Activated CD4-positive, alpha-beta memory T cell treated with anti-CD3 and anti-CD28 coated beads for 36 hours (primary cell): ENCODE measurements at regions not wholly inside any gene's neighbourhood (a gene's known extent, or its start where the extent isn't known, plus 50 kb on each side); places are given as distances from the start of the nearest gene placed in this dataset.

Experiments used
- CTCF ChIA-PET: fragments of 350-600 bp; sonication (Branson Sonifier 250); formaldehyde crosslinking; loops from one replicate; lab custom pipeline; 2021; ENCODE audit warnings: antibody characterized with exemption, inconsistent platforms; lab: Charles Lee
- POLR2A ChIA-PET: fragments of 350-600 bp; sonication (Branson Sonifier 250); formaldehyde crosslinking; loops from one replicate; lab custom pipeline; 2021; ENCODE audit warnings: antibody characterized with exemption; lab: Charles Lee
- DNase-seq: peaks from one replicate; pipeline ENCODE4 v3.0.0-alpha.2; 2020
- H3K27ac Mint-ChIP-seq: one replicate; pipeline ENCODE4 v1.8.0; 2021; ENCODE audit warnings: mixed read lengths
- H3K27me3 Mint-ChIP-seq: one replicate; pipeline ENCODE4 v1.8.0; 2021; ENCODE audit warnings: mixed read lengths
- H3K36me3 Mint-ChIP-seq: one replicate; pipeline ENCODE4 v1.8.0; 2021; ENCODE audit warnings: mixed read lengths
- H3K4me1 Mint-ChIP-seq: one replicate; pipeline ENCODE4 v1.8.0; 2021; ENCODE audit warnings: low read depth, mixed read lengths
- H3K4me3 Mint-ChIP-seq: one replicate; pipeline ENCODE4 v1.8.0; 2021; ENCODE audit warnings: mild to moderate bottlenecking, mixed read lengths
- H3K9me3 Mint-ChIP-seq: one replicate; pipeline ENCODE4 v1.8.0; 2021; ENCODE audit warnings: mixed read lengths
- intact Hi-C: fragments of 100-400 bp; cut with micrococcal nuclease; formaldehyde crosslinking; loops from one replicate; pipeline ENCODE4 v1.15.1; 2023

GRCh38 chr2:144082327-144082726 lies 437.6 kb downstream of the ZEB2 start:
- Mint-ChIP-seq H3K4me3 (no peak overlapping the region), H3K9me3 (no peaks in the 10 kb centered on the region), H3K27me3 (no peaks in the 10 kb centered on the region), H3K36me3 (no peaks in the 10 kb centered on the region), H3K4me1 (peaks cover 8% of the 10 kb centered on the region), H3K27ac (no peak overlapping the region)
- ChIA-PET POLR2A (no interaction called here), CTCF (no interaction called here)
- no peak for DNase-seq
- intact Hi-C loops, result no loop called here

GRCh38 chr2:144081272-144081671 lies 438.6 kb downstream of the ZEB2 start:
- CTCF ChIA-PET, result no interaction called here
- intact Hi-C loops, result no loop called here
- no peaks in the 10 kb centered on the region for H3K36me3 Mint-ChIP-seq

GRCh38 chr2:144079803-144080202 lies 440.1 kb downstream of the ZEB2 start:
- Mint-ChIP-seq H3K27me3 (no peaks in the 10 kb centered on the region), H3K4me3 (no peak overlapping the region), H3K9me3 (no peaks in the 10 kb centered on the region), H3K4me1 (no peaks in the 10 kb centered on the region), H3K36me3 (no peaks in the 10 kb centered on the region), H3K27ac (no peak overlapping the region)
- CTCF ChIA-PET, result no interaction called here
- no peak for DNase-seq
- POLR2A ChIA-PET, result no interaction called here
- intact Hi-C loops, result no loop called here

More at GRCh38 chr2:144081272-144081671, 438.6 kb downstream of the ZEB2 start:
- H3K4me1 Mint-ChIP-seq, result peaks cover 2% of the 10 kb centered on the region
- H3K4me3 Mint-ChIP-seq, result no peak overlapping the region
- H3K27ac Mint-ChIP-seq, result no peak overlapping the region
- H3K27me3 Mint-ChIP-seq, result no peaks in the 10 kb centered on the region
- no peaks in the 10 kb centered on the region for H3K9me3 Mint-ChIP-seq
- POLR2A ChIA-PET, result no interaction called here
- DNase-seq, result no peak

DNA sequence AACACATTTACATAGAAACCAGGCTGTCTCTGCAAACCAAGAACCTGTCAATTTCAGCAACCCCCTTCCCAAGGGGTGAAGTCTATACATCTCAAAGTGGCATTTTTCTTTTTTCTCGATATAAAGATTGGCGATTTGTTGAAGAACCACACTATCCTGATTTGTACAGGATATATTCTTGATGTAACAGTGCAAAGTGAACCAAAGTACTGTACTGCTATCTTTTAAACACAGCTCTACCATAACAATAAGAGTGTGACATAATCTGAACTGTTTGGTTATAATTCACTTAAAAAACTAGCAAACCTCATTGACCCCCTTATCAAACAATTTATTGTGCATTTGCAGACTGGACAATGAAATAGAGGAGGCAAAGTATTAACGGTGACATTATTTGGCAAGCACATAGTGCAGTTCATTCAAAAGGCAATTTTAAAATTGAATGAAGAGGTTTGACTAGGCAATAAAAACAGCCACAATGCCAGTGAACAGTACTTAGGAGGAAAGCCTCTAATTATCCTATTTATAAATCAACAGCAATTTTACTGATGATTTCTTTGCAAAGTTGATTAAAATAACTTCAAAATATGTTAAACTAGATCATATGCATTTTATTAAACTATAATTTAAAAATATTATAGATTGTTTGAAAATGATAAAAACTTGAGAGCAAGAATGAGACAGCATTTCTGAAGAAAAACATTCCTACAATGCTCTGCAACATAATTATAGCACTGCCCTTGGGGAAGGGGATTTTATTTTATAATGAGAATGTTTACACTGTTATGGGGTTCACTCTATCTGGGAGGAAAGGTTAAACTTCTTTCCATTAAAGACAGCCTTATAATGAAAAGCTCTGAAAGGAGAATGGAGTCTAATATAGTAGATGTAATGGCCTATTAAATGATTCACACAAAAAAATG lies 440.9 kb downstream of the ZEB2 start:
- Mint-ChIP-seq H3K27me3 (no peaks in the 10 kb centered on the region), H3K27ac (no peak overlapping the region), H3K9me3 (no peaks in the 10 kb centered on the region), H3K4me3 (no peak overlapping the region), H3K4me1 (no peaks in the 10 kb centered on the region), H3K36me3 (no peaks in the 10 kb centered on the region)
- ChIA-PET POLR2A (no interaction called here), CTCF (interaction anchor here (0.5 kb wide), 1 partner anchor 397 kb away, joined by 3 read pairs; no protein-coding TSS in a partner anchor)
- no peak for DNase-seq
- intact Hi-C loops, result no loop called here

DNA sequence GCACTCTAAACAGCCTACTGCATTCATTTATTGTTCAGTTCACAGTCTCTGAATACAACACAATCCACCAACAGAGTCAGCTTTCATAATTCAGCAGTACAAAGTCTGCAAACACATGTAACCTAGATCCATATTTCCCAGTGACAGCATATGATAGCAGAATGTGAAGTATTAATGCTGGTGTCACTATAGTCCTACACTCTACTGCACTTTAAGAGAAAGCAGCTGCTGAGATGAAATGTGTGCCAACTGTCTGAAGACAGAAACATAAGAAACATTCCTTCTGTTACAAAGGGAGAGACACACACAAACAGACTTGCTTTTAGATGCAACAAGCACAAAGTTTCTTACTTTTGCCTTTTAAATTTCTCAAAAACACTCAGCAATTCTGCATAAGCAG lies 441.8 kb downstream of the ZEB2 start:
- POLR2A ChIA-PET, result no interaction called here
- no peak for DNase-seq
- H3K4me3 Mint-ChIP-seq, result no peak overlapping the region
- no peaks in the 10 kb centered on the region for H3K9me3 Mint-ChIP-seq
- no peaks in the 10 kb centered on the region for H3K4me1 Mint-ChIP-seq
- H3K27me3 Mint-ChIP-seq, result no peaks in the 10 kb centered on the region
- intact Hi-C loops, result no loop called here
- CTCF ChIA-PET, result interaction anchor here (0.5 kb wide), 1 partner anchor 396 kb away, joined by 3 read pairs; no protein-coding TSS in a partner anchor
- no peak overlapping the region for H3K27ac Mint-ChIP-seq
- H3K36me3 Mint-ChIP-seq, result no peaks in the 10 kb centered on the region

DNA sequence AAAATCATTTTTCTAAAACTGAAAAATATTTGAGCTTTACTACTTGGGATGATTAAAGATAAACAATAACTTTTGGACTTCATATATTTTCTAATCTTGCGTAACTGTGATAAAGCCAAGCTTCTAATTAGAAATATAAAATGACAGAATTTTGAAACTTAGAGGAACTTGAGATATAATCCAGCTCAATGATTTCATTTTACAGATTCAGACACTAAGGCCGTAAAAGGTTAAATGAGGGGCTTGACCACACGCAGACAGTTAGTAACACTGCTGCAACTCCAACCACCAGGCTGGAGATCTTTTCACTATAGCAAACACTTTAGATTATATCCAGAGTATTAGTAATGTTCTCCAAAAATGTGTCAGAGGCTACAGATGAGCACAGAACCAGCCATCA lies 445.5 kb downstream of the ZEB2 start:
- intact Hi-C loops, result no loop called here
- DNase-seq, result no peak
- no peaks in the 10 kb centered on the region for H3K36me3 Mint-ChIP-seq
- no peaks in the 10 kb centered on the region for H3K9me3 Mint-ChIP-seq
- H3K4me3 Mint-ChIP-seq, result no peak overlapping the region
- ChIA-PET POLR2A (no interaction called here), CTCF (no interaction called here)
- H3K27ac Mint-ChIP-seq, result no peak overlapping the region
- H3K27me3 Mint-ChIP-seq, result no peaks in the 10 kb centered on the region
- H3K4me1 Mint-ChIP-seq, result no peaks in the 10 kb centered on the region

DNA sequence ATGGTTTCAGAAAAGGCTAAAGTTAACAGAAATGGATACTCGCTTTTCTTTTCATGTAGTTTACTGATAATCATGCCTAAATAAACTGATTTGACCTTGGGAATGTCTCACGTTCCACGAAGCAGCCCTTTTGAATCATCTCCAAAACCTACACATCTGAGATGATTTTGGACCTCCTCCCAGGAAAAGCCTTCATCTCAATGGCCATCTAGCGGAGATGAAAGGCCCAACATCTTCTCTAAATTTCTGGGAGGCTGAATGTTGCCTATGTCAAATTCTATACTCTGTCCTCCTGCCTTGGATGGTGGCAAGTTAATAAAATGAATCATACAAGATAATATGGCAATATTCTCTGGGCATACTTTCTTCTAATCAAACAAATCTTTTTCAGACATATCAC lies 448.5 kb downstream of the ZEB2 start:
- no peak overlapping the region for H3K27ac Mint-ChIP-seq
- no peak overlapping the region for H3K4me3 Mint-ChIP-seq
- DNase-seq, result no peak
- H3K27me3 Mint-ChIP-seq, result no peaks in the 10 kb centered on the region
- ChIA-PET POLR2A (no interaction called here), CTCF (no interaction called here)
- peaks cover 2% of the 10 kb centered on the region for H3K36me3 Mint-ChIP-seq
- H3K9me3 Mint-ChIP-seq, result no peaks in the 10 kb centered on the region
- H3K4me1 Mint-ChIP-seq, result no peaks in the 10 kb centered on the region
- intact Hi-C loops, result no loop called here

DNA sequence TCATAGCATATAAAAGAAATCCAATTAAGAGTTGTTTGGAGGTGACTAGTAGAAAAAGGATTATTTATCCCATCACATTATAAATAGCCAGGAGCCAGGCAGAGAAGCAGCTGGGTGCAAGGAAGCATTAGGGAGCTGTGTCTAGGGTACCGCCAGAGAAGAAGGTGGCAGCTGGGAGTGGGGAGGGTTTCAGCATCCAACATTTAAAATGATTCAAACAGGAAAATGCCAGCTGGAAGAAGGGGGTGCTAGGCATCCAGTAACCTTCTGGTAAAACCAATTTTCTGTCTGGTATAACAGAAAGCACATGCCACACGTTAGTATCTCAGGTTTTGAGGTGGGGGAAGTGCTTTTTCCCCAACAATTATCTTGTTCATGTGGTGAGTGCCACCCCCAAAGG lies 452.4 kb downstream of the ZEB2 start:
- Mint-ChIP-seq H3K27me3 (no peaks in the 10 kb centered on the region), H3K9me3 (no peaks in the 10 kb centered on the region), H3K36me3 (peaks cover 2% of the 10 kb centered on the region), H3K27ac (no peak overlapping the region), H3K4me1 (no peaks in the 10 kb centered on the region), H3K4me3 (no peak overlapping the region)
- ChIA-PET POLR2A (no interaction called here), CTCF (no interaction called here)
- DNase-seq, result no peak
- intact Hi-C loops, result no loop called here

GRCh38 chr2:144063602-144064001 lies 456.3 kb downstream of the ZEB2 start:
- Mint-ChIP-seq H3K27me3 (no peaks in the 10 kb centered on the region), H3K4me1 (no peaks in the 10 kb centered on the region), H3K4me3 (no peak overlapping the region), H3K27ac (no peak overlapping the region), H3K36me3 (peaks cover 2% of the 10 kb centered on the region), H3K9me3 (no peaks in the 10 kb centered on the region)
- intact Hi-C loops, result no loop called here
- CTCF ChIA-PET, result no interaction called here
- POLR2A ChIA-PET, result no interaction called here
- DNase-seq, result no peak

GRCh38 chr2:144054911-144055310 lies 465.0 kb downstream of the ZEB2 start:
- no peaks in the 10 kb centered on the region for H3K27me3 Mint-ChIP-seq
- no peak overlapping the region for H3K4me3 Mint-ChIP-seq
- H3K4me1 Mint-ChIP-seq, result no peaks in the 10 kb centered on the region
- no peak overlapping the region for H3K27ac Mint-ChIP-seq
- ChIA-PET POLR2A (no interaction called here), CTCF (no interaction called here)
- H3K9me3 Mint-ChIP-seq, result no peaks in the 10 kb centered on the region
- DNase-seq, result no peak
- intact Hi-C loops, result no loop called here
- no peaks in the 10 kb centered on the region for H3K36me3 Mint-ChIP-seq

DNA sequence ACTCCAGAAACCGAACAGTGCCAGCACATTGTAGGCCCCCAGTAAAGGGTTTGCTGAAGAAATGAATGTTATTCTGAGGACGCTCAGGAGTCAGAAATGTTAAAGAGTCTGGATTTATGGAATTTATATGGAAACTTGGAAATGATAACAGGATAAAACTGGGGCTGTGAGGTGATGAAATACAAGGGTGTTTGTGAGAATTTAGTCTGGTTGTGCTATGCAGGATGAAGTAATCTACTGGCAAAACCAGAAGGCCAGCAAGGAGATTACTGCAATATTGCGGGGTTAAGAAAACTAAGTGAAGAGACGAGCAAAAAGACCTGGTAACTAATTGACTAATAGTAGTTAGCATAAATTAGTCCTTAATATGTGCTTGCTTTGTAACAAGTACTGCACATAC lies 467.8 kb downstream of the ZEB2 start:
- ChIA-PET POLR2A (no interaction called here), CTCF (no interaction called here)
- no peaks in the 10 kb centered on the region for H3K36me3 Mint-ChIP-seq
- intact Hi-C loops, result no loop called here
- no peak overlapping the region for H3K27ac Mint-ChIP-seq
- no peaks in the 10 kb centered on the region for H3K27me3 Mint-ChIP-seq
- H3K4me3 Mint-ChIP-seq, result no peak overlapping the region
- no peak for DNase-seq
- H3K4me1 Mint-ChIP-seq, result no peaks in the 10 kb centered on the region
- H3K9me3 Mint-ChIP-seq, result no peaks in the 10 kb centered on the region

- DNase-seq, result no peak
- Mint-ChIP-seq H3K27ac (no peak overlapping the region), H3K36me3 (no peaks in the 10 kb centered on the region), H3K4me1 (no peaks in the 10 kb centered on the region), H3K9me3 (no peaks in the 10 kb centered on the region), H3K27me3 (no peaks in the 10 kb centered on the region), H3K4me3 (no peak overlapping the region)
- ChIA-PET CTCF (no interaction called here), POLR2A (no interaction called here)
- intact Hi-C loops, result no loop called here
Observed at GRCh38 chr2:144049137-144049536, 470.8 kb downstream of the ZEB2 start.

DNA sequence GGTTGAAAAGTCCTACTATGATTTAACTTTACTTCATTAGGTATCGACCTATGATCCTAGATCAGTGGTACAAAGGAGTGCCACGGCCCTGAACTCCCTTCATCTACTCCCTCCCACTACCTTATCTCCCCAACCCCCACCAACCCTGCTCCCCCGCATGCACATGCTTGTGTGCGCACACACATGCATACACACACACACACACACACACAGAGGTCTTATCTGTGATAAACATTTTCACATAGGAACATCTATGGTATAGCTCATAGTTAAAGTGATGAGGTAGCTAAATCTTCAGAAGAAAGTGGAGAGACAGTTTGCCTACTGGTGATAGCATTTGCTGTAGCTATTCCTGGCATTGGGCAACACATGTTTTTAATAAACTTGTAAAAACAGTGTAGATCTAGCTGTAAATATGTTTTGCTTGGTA lies 471.3 kb downstream of the ZEB2 start:
- intact Hi-C loops, result no loop called here
- ChIA-PET CTCF (no interaction called here), POLR2A (no interaction called here)
- Mint-ChIP-seq H3K36me3 (no peaks in the 10 kb centered on the region), H3K9me3 (no peaks in the 10 kb centered on the region), H3K4me1 (no peaks in the 10 kb centered on the region), H3K27me3 (no peaks in the 10 kb centered on the region), H3K27ac (no peak overlapping the region), H3K4me3 (no peak overlapping the region)
- DNase-seq, result no peak
